B cell (primary cell): ENCODE measurements at regions not wholly inside any gene's neighbourhood (a gene's known extent, or its start where the extent isn't known, plus 50 kb on each side); places are given as distances from the start of the nearest gene placed in this dataset.

Experiments
- ATAC-seq: fragments of 200-7000 bp; cut with Tn5 transposase; one replicate; pipeline ENCODE4 v1.10.0; 2021; ENCODE audit warnings: low read depth, mild to moderate bottlenecking, moderate number of reproducible peaks, moderate library complexity
- CTCF ChIA-PET: fragments of 350-600 bp; sonication (Branson Sonifier 250); formaldehyde crosslinking; loops from one replicate; lab custom pipeline; 2021; ENCODE audit warnings: antibody characterized with exemption, inconsistent platforms; lab: Charles Lee
- POLR2A ChIA-PET: fragments of 350-600 bp; sonication (Branson Sonifier 250); formaldehyde crosslinking; loops from one replicate; lab custom pipeline; 2021; ENCODE audit warnings: antibody characterized with exemption; lab: Charles Lee
- DNase-seq: peaks from one replicate; pipeline ENCODE4 v3.0.0; 2013
- H2AFZ ChIP-seq: 2 replicates; pipeline ENCODE4 v1.6.1; 2012; ENCODE audit warnings: mild to moderate bottlenecking, low read depth, low read length; ENCODE audit not compliant: insufficient read depth, poor library complexity, severe bottlenecking
- H3K27ac ChIP-seq, 2 donors: 1 replicate in 1 of 2; 2 replicates in 1 of 2; pipeline ENCODE4 v1.5.1; 2012 to 2013; ENCODE audit warnings: low read length in 2 of 2, mild to moderate bottlenecking in 2 of 2, moderate library complexity in 1 of 2
- H3K27me3 ChIP-seq, 4 experiments: fragments of 200-600 bp in 1 of 4; sonication (generic) in 1 of 4; replicated peaks in 1 of 4; 1 replicate in 2 of 4; 2 replicates in 2 of 4; pipeline versions ENCODE4 v1.6.1 to v1.7.0; 2013 to 2016; ENCODE audit warnings: low read length in 3 of 4, mild to moderate bottlenecking in 2 of 4, mixed read lengths in 1 of 4, moderate library complexity in 1 of 4; ENCODE audit not compliant: insufficient read depth in 4 of 4, control insufficient read depth in 3 of 4; ENCODE audit errors: control extremely low read depth in 1 of 4
- H3K36me3 ChIP-seq, 2 experiments: replicated peaks in 1 of 2; 1 replicate in 1 of 2; 2 replicates in 1 of 2; pipeline versions ENCODE4 v1.6.1 to v1.7.1; 2013; ENCODE audit warnings: low read length in 1 of 2; ENCODE audit not compliant: insufficient read depth in 2 of 2, control insufficient read depth in 1 of 2; ENCODE audit errors: control extremely low read depth in 1 of 2, extremely low read depth in 1 of 2
- H3K4me1 ChIP-seq, 2 donors: fragments of 200-600 bp in 1 of 2; sonication (generic) in 1 of 2; 1 replicate in 1 of 2; 2 replicates in 1 of 2; pipeline versions ENCODE4 v1.5.1 to v1.6.1; 2013 to 2017; ENCODE audit warnings: low read length in 2 of 2; ENCODE audit not compliant: control insufficient read depth in 2 of 2, insufficient read depth in 2 of 2
- H3K4me2 ChIP-seq: replicated peaks from 2 replicates; pipeline ENCODE3; 2012; ENCODE audit warnings: mild to moderate bottlenecking, low read depth, low read length; ENCODE audit not compliant: poor library complexity, severe bottlenecking
- H3K4me3 ChIP-seq, 5 experiments: fragments of 200-600 bp in 1 of 5; sonication (generic) in 1 of 5; 1 replicate in 3 of 5; 2 replicates in 2 of 5; pipeline versions ENCODE4 v1.5.1 to v1.7.0; 2011 to 2016; ENCODE audit warnings: low read length in 4 of 5, mild to moderate bottlenecking in 4 of 5, low read depth in 2 of 5, control low read depth in 1 of 5, moderate library complexity in 1 of 5; ENCODE audit not compliant: insufficient read depth in 1 of 5; ENCODE audit errors: control extremely low read depth in 1 of 5, extremely low read depth in 1 of 5
- H3K79me2 ChIP-seq: fragments of 200-600 bp; sonication (generic); one replicate; pipeline ENCODE4 v1.6.0; 2016; ENCODE audit warnings: low read length; ENCODE audit not compliant: control insufficient read depth, insufficient read depth
- H3K9ac ChIP-seq: fragments of 200-600 bp; sonication (generic); 2 replicates; pipeline ENCODE4 v1.6.1; 2017; ENCODE audit warnings: mild to moderate bottlenecking, low read length, moderate library complexity
- H3K9me3 ChIP-seq, 3 donors: one replicate each; pipeline versions ENCODE4 v1.6.1 to v1.7.1; 2013; ENCODE audit warnings: low read length in 2 of 3; ENCODE audit not compliant: control insufficient read depth in 2 of 3, insufficient read depth in 1 of 3; ENCODE audit errors: control extremely low read depth in 1 of 3
- H4K20me1 ChIP-seq: 2 replicates; pipeline ENCODE4 v1.6.0; 2012; ENCODE audit warnings: mild to moderate bottlenecking, low read length; ENCODE audit not compliant: insufficient read depth, control insufficient read depth, poor library complexity, severe bottlenecking
- H3K27ac Mint-ChIP-seq: one replicate; pipeline ENCODE4 v1.8.0; 2021; ENCODE audit warnings: mixed read lengths
- H3K27me3 Mint-ChIP-seq: one replicate; pipeline ENCODE4 v1.8.0; 2021; ENCODE audit warnings: mixed read lengths
- H3K4me1 Mint-ChIP-seq: one replicate; pipeline ENCODE4 v1.8.0; 2021; ENCODE audit warnings: mixed read lengths
- H3K4me3 Mint-ChIP-seq: one replicate; pipeline ENCODE4 v1.8.0; 2021; ENCODE audit warnings: mixed read lengths
- H3K9me3 Mint-ChIP-seq: one replicate; pipeline ENCODE4 v1.8.0; 2022; ENCODE audit warnings: mixed read lengths; ENCODE audit not compliant: insufficient read depth
- CTCF ChIP-seq: fragments of 200-600 bp; IDR thresholded peaks from one replicate; pipeline ENCODE4 v1.8.0; 2022; ENCODE audit warnings: antibody characterized with exemption, mild to moderate bottlenecking
- EZH2 ChIP-seq: IDR thresholded peaks from 2 replicates; pipeline ENCODE4 v1.6.1; 2012; ENCODE audit warnings: borderline replicate concordance, low read depth, mild to moderate bottlenecking, moderate library complexity, low read length; ENCODE audit not compliant: insufficient read depth, poor library complexity, severe bottlenecking
- WGBS: methylation state at CpG from one replicate; pipeline ENCODE4 v1.1.5; 2013; ENCODE audit warnings: missing lambda C conversion rate; ENCODE audit not compliant: insufficient coverage; 5-methylcytosine and 5-hydroxymethylcytosine counted together
- intact Hi-C: fragments of 100-400 bp; cut with micrococcal nuclease; formaldehyde crosslinking; loops from one replicate; pipeline ENCODE4 v1.10.0; 2022

- intact Hi-C loops: no loop called here
- Histone ChIP-seq H3K4me1 (no peaks in the 10 kb centered on the region), H3K4me3 (no peak overlapping the region), H2AFZ (no peak overlapping the region), H3K9me3 (peaks cover 0 to under 1% (median 0%) of the 10 kb centered on the region in 3 donors), H3K9ac (no peak overlapping the region), H3K79me2 (no peaks in the 10 kb centered on the region), H3K27me3 (no peaks in the 10 kb centered on the region), H3K36me3 (no peaks in the 10 kb centered on the region), H3K27ac (no peak overlapping the region), H3K4me2 (no peak overlapping the region), H4K20me1 (no peaks in the 10 kb centered on the region)
- Mint-ChIP-seq H3K4me1 (no peaks in the 10 kb centered on the region), H3K4me3 (no peak overlapping the region), H3K27me3 (no peaks in the 10 kb centered on the region), H3K9me3 (no peaks in the 10 kb centered on the region), H3K27ac (no peak overlapping the region)
- TF ChIP-seq CTCF (no peak), EZH2 (no peak)
- ChIA-PET POLR2A (no interaction called here), CTCF (no interaction called here)
- WGBS: 97% methylated on average over 15 of the region's 15 CpGs
- ATAC-seq (no peak), DNase-seq (no peak)
These were observed 82.0 kb downstream of the TEX29 start for GRCh38 chr13:111402441-111402840.

GRCh38 chr13:111403266-111403665 is 82.8 kb downstream of the TEX29 start:
- no peaks in the 10 kb centered on the region for H3K79me2 ChIP-seq
- H2AFZ ChIP-seq: no peak overlapping the region
- Mint-ChIP-seq H3K9me3 (no peaks in the 10 kb centered on the region), H3K4me1 (no peaks in the 10 kb centered on the region), H3K4me3 (no peak overlapping the region), H3K27ac (no peak overlapping the region), H3K27me3 (no peaks in the 10 kb centered on the region)
- no peak overlapping the region for H3K9ac ChIP-seq
- H3K27me3 ChIP-seq: no peaks in the 10 kb centered on the region
- H3K36me3 ChIP-seq: no peaks in the 10 kb centered on the region
- no peak for ATAC-seq
- 81% methylated on average over 4 of the region's 10 CpGs for WGBS
- POLR2A ChIA-PET: no interaction called here
- CTCF ChIA-PET: interaction anchor here (1.0 kb wide), 1 partner anchor 54 kb away, joined by 3 read pairs; no protein-coding TSS in a partner anchor
- peaks cover 0 to 4% (median 0%) of the 10 kb centered on the region in 3 donors for H3K9me3 ChIP-seq
- intact Hi-C loops: no loop called here
- H3K27ac ChIP-seq: no peak overlapping the region
- H4K20me1 ChIP-seq: no peaks in the 10 kb centered on the region
- H3K4me2 ChIP-seq: no peak overlapping the region
- no peaks in the 10 kb centered on the region for H3K4me1 ChIP-seq
- TF ChIP-seq CTCF (no peak), EZH2 (no peak)
- H3K4me3 ChIP-seq: no peak overlapping the region
- no peak for DNase-seq
